ENCODE measurements at regions not wholly inside any gene's neighbourhood (a gene's known extent, or its start where the extent isn't known, plus 50 kb on each side); places are given as distances from the start of the nearest gene placed in this dataset.

DNA sequence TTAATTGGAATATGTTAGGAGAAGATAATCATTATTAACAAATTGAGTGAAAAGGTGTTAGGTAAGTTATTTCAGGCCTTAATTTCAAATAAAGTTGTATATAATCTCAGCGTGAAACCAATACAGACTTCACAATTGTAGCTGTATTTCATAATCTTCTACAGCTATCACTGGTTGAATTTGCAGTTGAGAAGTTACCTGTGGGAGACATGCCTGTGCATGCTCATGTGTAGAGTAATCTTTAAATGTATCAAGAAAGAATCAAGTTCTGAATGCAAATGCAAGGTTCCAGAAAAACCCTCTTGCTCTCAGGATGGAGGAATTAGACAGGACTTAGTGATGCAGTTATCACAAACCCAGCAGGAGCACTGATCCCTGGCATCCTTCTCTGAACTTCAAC is 938.4 kb upstream of the SLC10A2 start:
- ChIA-PET POLR2A (no interaction called here), CTCF (no interaction called here)
- Mint-ChIP-seq H3K4me3 (no peak overlapping the region), H3K27ac (no peak overlapping the region), H3K36me3 (no peaks in the 10 kb centered on the region), H3K4me1 (no peaks in the 10 kb centered on the region), H3K9me3 (peaks cover 0 to 2% (median 0%) of the 10 kb centered on the region in 11 donors), H3K27me3 (no peaks in the 10 kb centered on the region)
- Histone ChIP-seq H3K4me3 (ENCODE audit: low read length) (no peak overlapping the region), H3K9me3 (ENCODE audit: control insufficient read depth in 2 of 3, low read length in 3 of 3) (no peaks in the 10 kb centered on the region), H3K27ac (ENCODE audit: low read depth, low read length) (no peak overlapping the region), H3K36me3 (ENCODE audit: control insufficient read depth in 2 of 3, insufficient read depth in 3 of 3, low read length in 3 of 3) (no peaks in the 10 kb centered on the region), H3K27me3 (ENCODE audit: control insufficient read depth in 2 of 2, insufficient read depth in 2 of 2, low read length in 2 of 2) (no peaks in the 10 kb centered on the region), H3K4me1 (ENCODE audit: control insufficient read depth in 2 of 2, insufficient read depth in 2 of 2, low read length in 2 of 2) (no peaks in the 10 kb centered on the region)
- intact Hi-C loops (cut with micrococcal nuclease), result no loop called here
- ATAC-seq (no peak), DNase-seq (no peak)

DNA sequence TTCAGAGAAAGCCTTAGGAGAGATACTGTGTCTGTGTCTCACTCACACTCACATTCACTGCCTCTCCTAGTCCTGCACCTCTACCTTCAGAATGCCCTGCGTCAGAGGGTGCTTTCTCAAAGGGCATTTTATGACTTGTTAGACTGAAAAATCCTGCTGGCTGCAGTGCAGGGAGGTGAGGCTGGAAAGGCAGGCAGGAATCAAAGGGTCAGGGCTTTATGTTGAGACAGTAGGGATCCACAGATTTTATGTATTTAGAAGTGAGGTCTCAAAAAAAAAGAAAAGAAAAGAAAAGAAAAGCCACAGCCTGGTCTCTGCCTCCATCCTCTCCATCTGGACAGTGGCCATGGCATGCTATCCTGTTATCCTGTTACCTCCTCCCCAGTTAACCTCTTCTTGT is 936.0 kb upstream of the SLC10A2 start:
- intact Hi-C loops (cut with micrococcal nuclease), result no loop called here
- ChIA-PET CTCF (no interaction called here), POLR2A (no interaction called here)
- Histone ChIP-seq H3K4me3 (ENCODE audit: low read length) (no peak overlapping the region), H3K4me1 (ENCODE audit: control insufficient read depth in 2 of 2, insufficient read depth in 2 of 2, low read length in 2 of 2) (no peaks in the 10 kb centered on the region), H3K27me3 (ENCODE audit: control insufficient read depth in 2 of 2, insufficient read depth in 2 of 2, low read length in 2 of 2) (no peaks in the 10 kb centered on the region), H3K36me3 (ENCODE audit: control insufficient read depth in 2 of 3, insufficient read depth in 3 of 3, low read length in 3 of 3) (no peaks in the 10 kb centered on the region), H3K9me3 (ENCODE audit: control insufficient read depth in 2 of 3, low read length in 3 of 3) (no peaks in the 10 kb centered on the region), H3K27ac (ENCODE audit: low read depth, low read length) (no peak overlapping the region)
- H3K27ac Mint-ChIP-seq, result no peak overlapping the region
- no peak overlapping the region for H3K4me3 Mint-ChIP-seq
- no peaks in the 10 kb centered on the region for H3K27me3 Mint-ChIP-seq
- H3K36me3 Mint-ChIP-seq, result no peaks in the 10 kb centered on the region
- H3K4me1 Mint-ChIP-seq, result no peaks in the 10 kb centered on the region
- ATAC-seq, result no peak
- no peak for DNase-seq
- peaks cover 0 to under 1% (median 0%) of the 10 kb centered on the region in 11 donors for H3K9me3 Mint-ChIP-seq

DNA sequence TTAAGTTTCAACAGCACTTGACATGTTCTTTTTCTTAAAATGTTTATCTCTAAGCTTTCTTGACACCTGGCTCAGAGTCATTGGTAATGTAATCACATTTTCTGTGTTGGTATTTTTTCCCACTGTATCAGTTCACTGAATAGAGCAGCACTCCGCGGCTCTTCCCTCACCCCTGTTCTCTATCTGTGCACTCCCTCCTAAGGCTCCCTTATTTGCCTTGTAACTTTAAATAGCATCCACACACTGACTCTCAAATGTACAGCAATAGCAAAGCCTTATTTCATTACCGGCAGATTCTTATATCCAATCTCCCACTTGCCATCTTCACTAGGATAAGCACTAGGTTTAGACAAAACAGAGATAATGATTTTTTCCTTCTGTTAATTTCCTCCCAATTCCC is 935.5 kb upstream of the SLC10A2 start:
- ChIA-PET CTCF (no interaction called here), POLR2A (no interaction called here)
- Mint-ChIP-seq H3K4me3 (no peak overlapping the region), H3K9me3 (peaks cover 0 to 3% (median 0%) of the 10 kb centered on the region in 11 donors), H3K4me1 (no peaks in the 10 kb centered on the region), H3K27ac (no peak overlapping the region), H3K27me3 (no peaks in the 10 kb centered on the region), H3K36me3 (no peaks in the 10 kb centered on the region)
- Histone ChIP-seq H3K4me1 (ENCODE audit: control insufficient read depth in 2 of 2, insufficient read depth in 2 of 2, low read length in 2 of 2) (no peaks in the 10 kb centered on the region), H3K4me3 (ENCODE audit: low read length) (no peak overlapping the region), H3K27me3 (ENCODE audit: control insufficient read depth in 2 of 2, insufficient read depth in 2 of 2, low read length in 2 of 2) (no peaks in the 10 kb centered on the region), H3K36me3 (ENCODE audit: control insufficient read depth in 2 of 3, insufficient read depth in 3 of 3, low read length in 3 of 3) (no peaks in the 10 kb centered on the region), H3K9me3 (ENCODE audit: control insufficient read depth in 2 of 3, low read length in 3 of 3) (no peaks in the 10 kb centered on the region), H3K27ac (ENCODE audit: low read depth, low read length) (no peak overlapping the region)
- DNase-seq, result no peak
- intact Hi-C loops (cut with micrococcal nuclease), result no loop called here
- no peak for ATAC-seq

DNA sequence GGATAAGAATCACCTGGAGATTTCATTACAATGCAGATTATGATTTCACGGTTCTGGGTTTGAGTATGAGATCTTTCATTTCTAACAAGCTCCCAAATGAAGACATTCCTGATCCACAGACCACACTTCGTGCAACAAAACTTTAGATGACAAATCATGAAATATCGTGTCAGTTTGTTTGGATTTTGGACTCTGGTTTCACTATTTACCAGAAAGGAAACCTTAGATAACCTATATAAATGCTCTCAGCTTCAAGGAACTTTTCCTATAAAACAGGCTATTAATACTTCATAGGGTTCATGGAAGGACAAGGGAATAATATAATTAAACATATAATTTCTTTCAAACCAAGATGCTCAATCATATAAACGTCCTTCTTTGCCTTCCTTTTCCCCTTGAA is 930.5 kb upstream of the SLC10A2 start:
- no peaks in the 10 kb centered on the region for H3K36me3 ChIP-seq (ENCODE audit: control insufficient read depth in 2 of 3, insufficient read depth in 3 of 3, low read length in 3 of 3)
- H3K4me3 Mint-ChIP-seq, result no peak overlapping the region
- POLR2A ChIA-PET, result no interaction called here
- H3K4me1 Mint-ChIP-seq, result no peaks in the 10 kb centered on the region
- H3K9me3 ChIP-seq (ENCODE audit: control insufficient read depth in 2 of 3, low read length in 3 of 3), result no peaks in the 10 kb centered on the region
- CTCF ChIA-PET, result no interaction called here
- no peaks in the 10 kb centered on the region for H3K27me3 ChIP-seq (ENCODE audit: control insufficient read depth in 2 of 2, insufficient read depth in 2 of 2, low read length in 2 of 2)
- ATAC-seq (no peak), DNase-seq (no peak)
- H3K27me3 Mint-ChIP-seq, result no peaks in the 10 kb centered on the region
- intact Hi-C loops (cut with micrococcal nuclease), result no loop called here
- H3K36me3 Mint-ChIP-seq, result no peaks in the 10 kb centered on the region
- H3K9me3 Mint-ChIP-seq, result peaks cover 0 to 14% (median 2%) of the 10 kb centered on the region in 11 donors
- no peak overlapping the region for H3K27ac ChIP-seq (ENCODE audit: low read depth, low read length)
- H3K4me1 ChIP-seq (ENCODE audit: control insufficient read depth in 2 of 2, insufficient read depth in 2 of 2, low read length in 2 of 2), result no peaks in the 10 kb centered on the region
- no peak overlapping the region for H3K27ac Mint-ChIP-seq
- no peak overlapping the region for H3K4me3 ChIP-seq (ENCODE audit: low read length)

DNA sequence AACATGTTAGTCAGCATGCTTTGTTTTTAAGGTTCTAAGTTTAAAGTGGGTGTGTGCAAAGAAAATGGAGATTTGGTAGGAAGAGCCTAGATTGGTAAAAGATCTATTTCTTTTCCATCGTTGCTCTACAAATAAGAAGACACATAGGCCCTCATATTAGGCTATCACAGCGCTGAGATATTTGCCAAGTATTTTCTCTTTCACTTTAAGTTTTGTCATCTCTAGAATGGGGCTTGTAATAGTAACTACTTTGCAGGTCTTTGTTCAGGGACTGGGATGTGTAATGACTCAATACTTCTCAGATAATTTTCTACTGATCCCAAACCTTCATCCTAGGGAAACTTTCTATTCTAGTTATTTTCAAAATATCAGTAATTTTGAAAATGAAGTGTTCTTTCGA is 917.7 kb upstream of the SLC10A2 start:
- no peak overlapping the region for H3K4me3 ChIP-seq (ENCODE audit: low read length)
- no peaks in the 10 kb centered on the region for H3K36me3 ChIP-seq (ENCODE audit: control insufficient read depth in 2 of 3, insufficient read depth in 3 of 3, low read length in 3 of 3)
- H3K9me3 ChIP-seq (ENCODE audit: control insufficient read depth in 2 of 3, low read length in 3 of 3), result no peaks in the 10 kb centered on the region
- peaks cover 0 to 16% (median under 1%) of the 10 kb centered on the region in 11 donors for H3K9me3 Mint-ChIP-seq
- no peak for ATAC-seq
- ChIA-PET CTCF (interaction anchor here (0.6 kb wide), 1 partner anchor 58 kb away, joined by 3 read pairs; no protein-coding TSS in a partner anchor), POLR2A (no interaction called here)
- no peaks in the 10 kb centered on the region for H3K4me1 Mint-ChIP-seq
- intact Hi-C loops (cut with micrococcal nuclease), result no loop called here
- no peaks in the 10 kb centered on the region for H3K4me1 ChIP-seq (ENCODE audit: control insufficient read depth in 2 of 2, insufficient read depth in 2 of 2, low read length in 2 of 2)
- no peak for DNase-seq
- H3K4me3 Mint-ChIP-seq, result no peak overlapping the region
- H3K27ac ChIP-seq (ENCODE audit: low read depth, low read length), result no peak overlapping the region
- no peaks in the 10 kb centered on the region for H3K36me3 Mint-ChIP-seq
- H3K27me3 ChIP-seq (ENCODE audit: control insufficient read depth in 2 of 2, insufficient read depth in 2 of 2, low read length in 2 of 2), result no peaks in the 10 kb centered on the region
- no peak overlapping the region for H3K27ac Mint-ChIP-seq
- H3K27me3 Mint-ChIP-seq, result no peaks in the 10 kb centered on the region

DNA sequence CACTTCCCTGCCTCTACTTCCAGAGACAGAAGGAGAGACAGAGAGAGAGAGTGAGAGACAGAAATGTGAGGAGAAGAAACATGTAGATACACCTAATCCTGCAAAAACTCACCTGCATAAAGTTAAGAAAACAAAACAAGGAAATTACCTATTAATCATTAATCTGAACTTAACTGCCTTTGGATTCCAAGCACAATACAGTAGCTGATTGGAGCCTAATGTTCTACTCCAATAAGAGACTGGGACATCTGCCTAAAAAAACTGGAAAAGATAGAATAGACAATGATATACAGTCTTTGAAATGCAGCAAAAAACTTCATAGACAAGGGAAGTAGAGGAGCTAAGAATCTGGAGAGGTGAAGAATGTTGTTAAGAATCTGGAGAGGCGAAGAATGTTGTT is 910.2 kb upstream of the SLC10A2 start:
- H3K4me3 Mint-ChIP-seq, result no peak overlapping the region
- H3K36me3 Mint-ChIP-seq, result no peaks in the 10 kb centered on the region
- POLR2A ChIA-PET, result no interaction called here
- H3K27ac ChIP-seq (ENCODE audit: low read depth, low read length), result no peak overlapping the region
- no peaks in the 10 kb centered on the region for H3K27me3 ChIP-seq (ENCODE audit: control insufficient read depth in 2 of 2, insufficient read depth in 2 of 2, low read length in 2 of 2)
- no peaks in the 10 kb centered on the region for H3K36me3 ChIP-seq (ENCODE audit: control insufficient read depth in 2 of 3, insufficient read depth in 3 of 3, low read length in 3 of 3)
- H3K4me1 ChIP-seq (ENCODE audit: control insufficient read depth in 2 of 2, insufficient read depth in 2 of 2, low read length in 2 of 2), result no peaks in the 10 kb centered on the region
- H3K27ac Mint-ChIP-seq, result no peak overlapping the region
- CTCF ChIA-PET, result no interaction called here
- intact Hi-C loops (cut with micrococcal nuclease), result no loop called here
- no peak for ATAC-seq
- H3K9me3 Mint-ChIP-seq, result peaks cover 0 to 15% (median 4%) of the 10 kb centered on the region in 11 donors
- H3K4me1 Mint-ChIP-seq, result no peaks in the 10 kb centered on the region
- H3K9me3 ChIP-seq (ENCODE audit: control insufficient read depth in 2 of 3, low read length in 3 of 3), result no peaks in the 10 kb centered on the region
- DNase-seq, result no peak
- no peaks in the 10 kb centered on the region for H3K27me3 Mint-ChIP-seq
- H3K4me3 ChIP-seq (ENCODE audit: low read length), result no peak overlapping the region

GRCh38 chr13:103973740-103974139 is 907.5 kb upstream of the SLC10A2 start:
- H3K4me1 Mint-ChIP-seq, result no peaks in the 10 kb centered on the region
- H3K4me3 Mint-ChIP-seq, result no peak overlapping the region
- CTCF ChIA-PET, result no interaction called here
- no peaks in the 10 kb centered on the region for H3K27me3 ChIP-seq (ENCODE audit: control insufficient read depth in 2 of 2, insufficient read depth in 2 of 2, low read length in 2 of 2)
- DNase-seq (no peak), ATAC-seq (no peak)
- no peaks in the 10 kb centered on the region for H3K36me3 Mint-ChIP-seq
- no peaks in the 10 kb centered on the region for H3K36me3 ChIP-seq (ENCODE audit: control insufficient read depth in 2 of 3, insufficient read depth in 3 of 3, low read length in 3 of 3)
- H3K4me3 ChIP-seq (ENCODE audit: low read length), result no peak overlapping the region
- intact Hi-C loops (cut with micrococcal nuclease), result no loop called here
- H3K27me3 Mint-ChIP-seq, result no peaks in the 10 kb centered on the region
- H3K9me3 ChIP-seq (ENCODE audit: control insufficient read depth in 2 of 3, low read length in 3 of 3), result no peaks in the 10 kb centered on the region
- no peaks in the 10 kb centered on the region for H3K4me1 ChIP-seq (ENCODE audit: control insufficient read depth in 2 of 2, insufficient read depth in 2 of 2, low read length in 2 of 2)
- peaks cover 0 to 15% (median 4%) of the 10 kb centered on the region in 11 donors for H3K9me3 Mint-ChIP-seq
- POLR2A ChIA-PET, result no interaction called here
- H3K27ac ChIP-seq (ENCODE audit: low read depth, low read length), result no peak overlapping the region
- H3K27ac Mint-ChIP-seq, result no peak overlapping the region
